ENCODE measurements at regions not wholly inside any gene's neighbourhood (a gene's known extent, or its start where the extent isn't known, plus 50 kb on each side); places are given as distances from the start of the nearest gene placed in this dataset.

DNA sequence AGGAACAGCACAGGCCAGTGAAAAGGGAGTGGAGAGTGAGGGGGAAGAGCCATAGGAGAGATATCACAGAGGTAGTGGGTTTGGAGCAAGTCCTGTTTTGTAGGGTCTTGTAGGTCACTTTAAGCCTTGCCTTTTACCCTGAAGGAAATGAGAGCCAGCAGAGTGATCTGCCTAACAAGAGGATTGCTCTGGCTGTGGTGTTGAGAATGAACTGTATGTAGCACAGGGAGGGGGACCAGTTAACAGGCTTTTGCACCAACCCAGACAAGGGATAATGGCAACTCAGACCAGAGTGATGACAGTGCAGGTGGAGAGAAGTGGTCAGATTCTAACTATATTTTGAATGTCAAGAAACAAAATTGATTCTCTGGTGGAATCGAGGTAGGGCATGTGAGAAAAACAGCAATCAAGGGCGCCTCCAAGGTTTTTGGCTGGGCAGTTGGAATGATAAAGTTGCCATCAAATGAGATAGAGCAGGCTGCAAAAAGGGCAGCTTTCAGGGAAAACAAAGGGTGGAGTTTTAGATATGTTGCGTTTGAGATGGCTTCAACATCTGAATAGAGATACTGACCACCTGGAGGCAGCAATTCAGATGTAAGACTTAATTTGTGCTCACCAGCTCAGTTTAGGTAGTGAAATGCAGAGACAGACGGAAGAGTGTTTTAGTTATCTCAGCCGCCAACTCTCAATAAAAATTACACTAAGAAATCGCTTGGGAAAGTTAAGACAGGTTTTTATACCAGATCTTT, 134.4 kb upstream of the BTBD3 start:
- no peak for DNase-seq (ENCODE audit: low read depth)
- TF ChIP-seq, protein P1, sequence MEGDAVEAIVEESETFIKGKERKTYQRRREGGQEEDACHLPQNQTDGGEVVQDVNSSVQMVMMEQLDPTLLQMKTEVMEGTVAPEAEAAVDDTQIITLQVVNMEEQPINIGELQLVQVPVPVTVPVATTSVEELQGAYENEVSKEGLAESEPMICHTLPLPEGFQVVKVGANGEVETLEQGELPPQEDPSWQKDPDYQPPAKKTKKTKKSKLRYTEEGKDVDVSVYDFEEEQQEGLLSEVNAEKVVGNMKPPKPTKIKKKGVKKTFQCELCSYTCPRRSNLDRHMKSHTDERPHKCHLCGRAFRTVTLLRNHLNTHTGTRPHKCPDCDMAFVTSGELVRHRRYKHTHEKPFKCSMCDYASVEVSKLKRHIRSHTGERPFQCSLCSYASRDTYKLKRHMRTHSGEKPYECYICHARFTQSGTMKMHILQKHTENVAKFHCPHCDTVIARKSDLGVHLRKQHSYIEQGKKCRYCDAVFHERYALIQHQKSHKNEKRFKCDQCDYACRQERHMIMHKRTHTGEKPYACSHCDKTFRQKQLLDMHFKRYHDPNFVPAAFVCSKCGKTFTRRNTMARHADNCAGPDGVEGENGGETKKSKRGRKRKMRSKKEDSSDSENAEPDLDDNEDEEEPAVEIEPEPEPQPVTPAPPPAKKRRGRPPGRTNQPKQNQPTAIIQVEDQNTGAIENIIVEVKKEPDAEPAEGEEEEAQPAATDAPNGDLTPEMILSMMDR (conservative IDR thresholded peaks at IDR 0.05; ENCODE audit: low read depth, low read length), result no peak
- H3K4me3 ChIP-seq (ENCODE audit: low read depth, low read length), result no peak overlapping the region

DNA sequence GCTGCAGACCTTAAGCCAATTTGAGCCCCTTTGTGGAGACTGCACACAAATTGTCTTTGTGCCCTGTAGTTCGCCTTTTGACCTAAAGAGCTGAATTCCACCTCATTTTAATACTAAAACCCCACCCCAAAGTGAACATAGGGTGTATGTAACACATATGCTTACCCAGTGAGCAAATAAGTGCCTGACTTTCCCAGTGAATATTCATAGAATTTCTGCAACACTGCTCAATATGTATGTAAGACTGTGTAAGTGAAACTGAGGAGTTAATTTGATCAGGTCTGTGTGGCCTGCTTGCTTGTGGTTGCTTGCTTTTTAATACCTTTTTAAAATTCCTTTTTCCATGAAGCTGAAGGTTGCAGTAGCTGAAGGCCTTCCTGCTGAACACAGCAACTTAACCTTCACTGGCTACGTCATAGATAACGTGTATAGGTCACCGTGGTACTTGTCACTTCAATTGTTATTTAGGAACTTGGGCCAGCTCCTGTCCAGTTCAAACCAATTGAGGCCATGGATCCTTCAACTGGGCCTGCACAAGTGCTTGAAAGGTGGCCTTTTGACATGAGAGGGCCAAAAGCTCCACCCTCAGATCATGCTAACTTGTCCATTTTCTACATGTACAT, 131.7 kb upstream of the BTBD3 start:
- no peak overlapping the region for H3K4me3 ChIP-seq (ENCODE audit: low read depth, low read length)
- no peak for DNase-seq (ENCODE audit: low read depth)
- TF ChIP-seq, protein P1 (conservative IDR thresholded peaks at IDR 0.05; ENCODE audit: low read depth, low read length), result no peak

DNA sequence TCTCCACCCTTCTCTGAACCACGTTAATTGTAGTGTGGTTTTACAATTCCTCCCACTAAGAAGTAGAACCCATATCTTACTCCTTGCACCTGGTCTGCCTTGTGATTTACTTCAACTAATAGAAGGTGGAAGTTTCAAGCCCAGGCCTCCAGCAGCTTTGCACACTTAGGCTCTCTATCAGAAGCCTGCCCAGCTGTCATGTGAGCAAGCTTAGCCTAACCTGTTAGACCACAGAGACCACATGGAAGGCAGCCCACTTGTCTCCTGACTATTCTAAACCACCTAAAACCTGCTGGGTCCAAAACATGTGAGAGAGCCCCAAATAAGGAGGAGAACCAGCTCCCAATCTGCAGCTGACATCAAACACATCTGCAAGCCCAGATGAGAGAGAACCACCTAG, 127.6 kb upstream of the BTBD3 start:
- no peak overlapping the region for H3K4me3 ChIP-seq (ENCODE audit: low read depth, low read length)
- DNase-seq (ENCODE audit: low read depth), result no peak
- TF ChIP-seq, protein P1 (conservative IDR thresholded peaks at IDR 0.05; ENCODE audit: low read depth, low read length), result no peak

DNA sequence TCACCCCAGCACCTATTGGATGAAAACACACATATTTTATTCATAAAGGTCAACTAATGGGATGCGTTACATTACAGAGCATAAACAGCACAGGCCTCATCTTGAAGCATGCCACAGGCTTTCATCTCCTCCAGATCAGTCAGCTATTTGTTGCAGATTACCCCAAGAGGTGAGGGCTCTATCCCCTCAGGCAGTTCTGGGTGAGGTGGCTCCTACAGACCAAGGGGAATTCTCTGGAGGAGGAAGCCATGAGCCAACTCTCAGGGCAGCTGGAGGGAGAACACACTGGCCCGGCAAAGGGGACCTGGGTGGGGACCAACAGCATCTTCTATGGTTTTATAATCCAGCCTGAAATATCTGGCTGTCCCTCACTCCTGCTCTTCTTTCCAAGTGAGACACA, 126.4 kb upstream of the BTBD3 start:
- TF ChIP-seq, protein P1 (conservative IDR thresholded peaks at IDR 0.05; ENCODE audit: low read depth, low read length), result no peak
- DNase-seq (ENCODE audit: low read depth), result no peak
- H3K4me3 ChIP-seq (ENCODE audit: low read depth, low read length), result no peak overlapping the region

DNA sequence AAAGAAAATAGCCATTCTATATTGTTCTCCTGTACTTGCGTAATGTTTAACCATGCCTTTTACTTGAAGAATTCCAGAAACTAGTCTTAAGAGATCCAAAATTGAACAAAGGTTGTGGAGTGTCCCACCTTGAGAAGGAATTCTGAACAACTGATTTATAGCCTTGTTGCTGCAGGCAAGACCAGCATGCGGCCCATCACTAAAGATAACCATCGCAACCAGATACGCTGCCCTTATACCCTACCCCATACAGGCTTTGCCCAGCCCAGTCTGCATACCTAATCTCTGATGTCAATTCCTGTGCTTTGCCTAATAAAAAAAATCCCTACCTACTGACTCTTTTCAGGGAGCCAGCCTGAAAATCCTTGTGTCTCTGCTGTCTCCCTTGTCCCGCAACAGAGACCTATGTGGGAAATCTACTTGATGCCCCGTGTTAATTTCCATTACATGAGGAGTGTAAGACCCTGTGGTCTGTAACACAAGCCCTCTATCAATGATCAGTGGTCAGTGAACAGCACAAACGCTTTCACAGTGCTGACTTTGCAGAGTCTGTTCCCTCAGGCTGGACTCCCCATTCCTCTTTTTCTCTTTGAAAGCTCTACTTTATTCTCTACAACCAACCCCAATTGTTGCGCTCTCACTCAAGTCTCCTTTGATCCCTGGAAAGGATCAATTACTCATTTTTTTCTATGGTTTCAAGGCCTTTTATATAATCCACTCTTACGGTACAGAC, 125.7 kb upstream of the BTBD3 start:
- no peak for DNase-seq (ENCODE audit: low read depth)

DNA sequence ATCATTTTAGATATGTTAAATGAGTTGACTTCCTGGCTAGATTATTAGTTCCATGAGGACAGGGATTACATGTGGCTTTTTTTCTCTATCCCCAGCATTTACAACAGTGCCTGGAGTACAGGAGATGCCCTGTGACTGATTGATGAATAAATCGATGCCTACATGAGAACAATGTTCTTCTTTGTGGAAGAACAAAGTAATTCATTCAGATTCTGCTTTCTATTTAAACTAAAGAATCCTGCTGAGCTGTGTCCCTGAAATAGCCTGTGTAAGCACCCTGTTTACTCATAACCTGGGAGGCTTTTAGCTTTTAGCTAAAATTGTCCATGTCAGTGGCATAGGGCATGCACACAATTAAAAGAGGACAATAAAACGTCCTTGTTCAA, 125.1 kb upstream of the BTBD3 start:
- no peak for DNase-seq (ENCODE audit: low read depth)
- H3K4me3 ChIP-seq (ENCODE audit: low read depth, low read length), result no peak overlapping the region
- TF ChIP-seq, protein P1 (conservative IDR thresholded peaks at IDR 0.05; ENCODE audit: low read depth, low read length), result no peak

More for the DNA sequence above, 125.7 kb upstream of the BTBD3 start:
- H3K4me3 ChIP-seq (ENCODE audit: low read depth, low read length), result no peak overlapping the region
- TF ChIP-seq, protein P1 (conservative IDR thresholded peaks at IDR 0.05; ENCODE audit: low read depth, low read length), result no peak
